Liver (tissue), 8 donors: ENCODE measurements at regions not wholly inside any gene's neighbourhood (a gene's known extent, or its start where the extent isn't known, plus 50 kb on each side); places are given as distances from the start of the nearest gene placed in this dataset.

Experiments used
- DNase-seq: peaks from one replicate; pipeline ENCODE4 v3.0.0-alpha.2; 2017; ENCODE audit warnings: low spot score
- H3K27ac ChIP-seq, 2 donors: one replicate each; pipeline ENCODE4 v1.7.0; 2013; ENCODE audit warnings: inconsistent platforms in 2 of 2, low read length in 2 of 2, control low read depth in 1 of 2, low read depth in 1 of 2, mild to moderate bottlenecking in 1 of 2
- H3K27me3 ChIP-seq, 4 donors: one replicate each; pipeline versions ENCODE4 v1.6.1 to v1.7.0; 2013; ENCODE audit warnings: low read length in 3 of 4, inconsistent platforms in 1 of 4, mild to moderate bottlenecking in 1 of 4, moderate library complexity in 1 of 4; ENCODE audit not compliant: control insufficient read depth in 4 of 4, insufficient read depth in 4 of 4
- H3K36me3 ChIP-seq, 4 donors: one replicate each; pipeline versions ENCODE4 v1.6.1 to v1.7.0; 2013; ENCODE audit warnings: low read length in 3 of 4, mild to moderate bottlenecking in 3 of 4, low read depth in 1 of 4, moderate library complexity in 1 of 4; ENCODE audit not compliant: control insufficient read depth in 4 of 4, insufficient read depth in 3 of 4
- H3K4me1 ChIP-seq, 4 donors: one replicate each; pipeline versions ENCODE4 v1.6.1 to v1.7.0; 2013; ENCODE audit warnings: low read length in 3 of 4, mild to moderate bottlenecking in 3 of 4, moderate library complexity in 1 of 4; ENCODE audit not compliant: control insufficient read depth in 4 of 4, insufficient read depth in 4 of 4
- H3K4me3 ChIP-seq, 3 donors: one replicate each; pipeline versions ENCODE4 v1.6.1 to v1.7.0; 2013; ENCODE audit warnings: low read length in 3 of 3, control low read depth in 1 of 3, low read depth in 1 of 3, mild to moderate bottlenecking in 1 of 3
- H3K9ac ChIP-seq, 2 donors: one replicate each; pipeline ENCODE4 v1.7.0; 2013; ENCODE audit warnings: low read length in 2 of 2, mild to moderate bottlenecking in 2 of 2, moderate library complexity in 2 of 2, control low read depth in 1 of 2, low read depth in 1 of 2
- H3K9me3 ChIP-seq, 4 donors: one replicate each; pipeline versions ENCODE4 v1.6.1 to v1.7.0; 2013; ENCODE audit warnings: low read length in 3 of 4; ENCODE audit not compliant: control insufficient read depth in 4 of 4
- EGR1 ChIP-seq, 2 donors: IDR thresholded peaks; 2 replicates each; pipeline ENCODE4 v1.6.1; 2016 to 2018; ENCODE audit warnings: antibody characterized with exemption in 2 of 2, low read depth in 2 of 2
- FOXA1 ChIP-seq: IDR thresholded peaks from 2 replicates; pipeline ENCODE4 v1.6.1; 2016; ENCODE audit warnings: antibody characterized with exemption
- FOXA2 ChIP-seq: IDR thresholded peaks from 2 replicates; pipeline ENCODE4 v1.6.1; 2016; ENCODE audit warnings: antibody characterized with exemption
- GABPA ChIP-seq, 2 donors: IDR thresholded peaks in 1 of 2; conservative IDR thresholded peaks in 1 of 2; 2 replicates each; pipeline ENCODE4 v1.6.1; 2016; ENCODE audit warnings: antibody characterized with exemption in 2 of 2, mild to moderate bottlenecking in 1 of 2, moderate library complexity in 1 of 2
- HNF4A ChIP-seq, 2 donors: conservative IDR thresholded peaks; 2 replicates each; pipeline ENCODE4 v1.6.1; 2016; ENCODE audit warnings: antibody characterized with exemption in 2 of 2, mild to moderate bottlenecking in 2 of 2
- HNF4G ChIP-seq: IDR thresholded peaks from 2 replicates; pipeline ENCODE4 v1.6.1; 2016; ENCODE audit warnings: antibody characterized with exemption
- NR2F2 ChIP-seq: IDR thresholded peaks from 2 replicates; pipeline ENCODE4 v1.6.1; 2016; ENCODE audit warnings: antibody characterized with exemption
- RAD21 ChIP-seq, 2 donors: IDR thresholded peaks; 2 replicates each; pipeline ENCODE4 v1.6.1; 2016; ENCODE audit warnings: antibody characterized with exemption in 2 of 2, mild to moderate bottlenecking in 2 of 2
- SP1 ChIP-seq: IDR thresholded peaks from 2 replicates; pipeline ENCODE4 v1.6.1; 2018; ENCODE audit warnings: antibody characterized with exemption, mild to moderate bottlenecking
- TAF1 ChIP-seq: conservative IDR thresholded peaks from 2 replicates; pipeline ENCODE4 v1.6.1; 2016; ENCODE audit warnings: antibody characterized with exemption, mild to moderate bottlenecking
- WGBS: extraction: QIAGEN DNeasy Blood & Tissue Kit; methylation state at CpG from one replicate; pipeline ENCODE4 v1.1.7; 2013; 5-methylcytosine and 5-hydroxymethylcytosine counted together
- TF ChIP-seq, protein P1 (sequence below): fragments of 150-350 bp; IDR thresholded peaks from 2 replicates; pipeline ENCODE4 v1.5.1; 2017; ENCODE audit warnings: improper control_type of control experiment, low read depth, low read length; ENCODE audit not compliant: missing input control
- TF ChIP-seq, protein P2 (sequence below): IDR thresholded peaks from 2 replicates; pipeline ENCODE4 v1.6.1; 2016; ENCODE audit warnings: antibody characterized with exemption
- TF ChIP-seq, protein P3 (sequence below): IDR thresholded peaks from 2 replicates; pipeline ENCODE4 v1.6.1; 2016; ENCODE audit warnings: antibody characterized with exemption
- donor health status: healthy.
- donor health status: healthy.
- donor health status: healthy.
- donor health status: healthy.
- donor health status: healthy.

GRCh38 chr1:170262276-170262939 is 116.6 kb downstream of the NTMT2 start:
- no peak for DNase-seq
- no peaks in the 10 kb centered on the region for H3K9me3 ChIP-seq
- H3K36me3 ChIP-seq = no peaks in the 10 kb centered on the region
- WGBS = 80% methylated on average over 2 of the region's 2 CpGs
- H3K4me1 ChIP-seq = peaks cover 0 to 3% (median under 1%) of the 10 kb centered on the region in 4 donors
- H3K9ac ChIP-seq = no peak overlapping the region
- no peaks in the 10 kb centered on the region for H3K27me3 ChIP-seq
- no peak overlapping the region for H3K4me3 ChIP-seq
- no peak for TF ChIP-seq HNF4A (conservative IDR thresholded peaks at IDR 0.05)
- TF ChIP-seq TAF1 = no peak
- H3K27ac ChIP-seq = no peak overlapping the region

- Histone ChIP-seq H3K9me3 (no peaks in the 10 kb centered on the region), H3K4me1 (peaks cover 0 to 3% (median under 1%) of the 10 kb centered on the region in 4 donors), H3K27ac (no peak overlapping the region), H3K36me3 (no peaks in the 10 kb centered on the region), H3K27me3 (no peaks in the 10 kb centered on the region), H3K4me3 (no peak overlapping the region), H3K9ac (no peak overlapping the region)
- TF ChIP-seq TAF1 (no peak), HNF4G (no peak), NR2F2 (no peak), FOXA1 (no peak), RAD21 (IDR thresholded peaks at IDR 0.05) (no peak)
- TF ChIP-seq, protein P1, sequence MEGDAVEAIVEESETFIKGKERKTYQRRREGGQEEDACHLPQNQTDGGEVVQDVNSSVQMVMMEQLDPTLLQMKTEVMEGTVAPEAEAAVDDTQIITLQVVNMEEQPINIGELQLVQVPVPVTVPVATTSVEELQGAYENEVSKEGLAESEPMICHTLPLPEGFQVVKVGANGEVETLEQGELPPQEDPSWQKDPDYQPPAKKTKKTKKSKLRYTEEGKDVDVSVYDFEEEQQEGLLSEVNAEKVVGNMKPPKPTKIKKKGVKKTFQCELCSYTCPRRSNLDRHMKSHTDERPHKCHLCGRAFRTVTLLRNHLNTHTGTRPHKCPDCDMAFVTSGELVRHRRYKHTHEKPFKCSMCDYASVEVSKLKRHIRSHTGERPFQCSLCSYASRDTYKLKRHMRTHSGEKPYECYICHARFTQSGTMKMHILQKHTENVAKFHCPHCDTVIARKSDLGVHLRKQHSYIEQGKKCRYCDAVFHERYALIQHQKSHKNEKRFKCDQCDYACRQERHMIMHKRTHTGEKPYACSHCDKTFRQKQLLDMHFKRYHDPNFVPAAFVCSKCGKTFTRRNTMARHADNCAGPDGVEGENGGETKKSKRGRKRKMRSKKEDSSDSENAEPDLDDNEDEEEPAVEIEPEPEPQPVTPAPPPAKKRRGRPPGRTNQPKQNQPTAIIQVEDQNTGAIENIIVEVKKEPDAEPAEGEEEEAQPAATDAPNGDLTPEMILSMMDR = no peak
- TF ChIP-seq, protein P2, sequence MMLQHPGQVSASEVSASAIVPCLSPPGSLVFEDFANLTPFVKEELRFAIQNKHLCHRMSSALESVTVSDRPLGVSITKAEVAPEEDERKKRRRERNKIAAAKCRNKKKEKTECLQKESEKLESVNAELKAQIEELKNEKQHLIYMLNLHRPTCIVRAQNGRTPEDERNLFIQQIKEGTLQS = no peak
- 47% methylated on average over 1 of the region's 1 CpG for WGBS
- DNase-seq = no peak
Measured at GRCh38 chr1:170265234-170265633, 119.5 kb downstream of the NTMT2 start.

GRCh38 chr1:170267317-170267716 is 121.6 kb downstream of the NTMT2 start:
- no peak overlapping the region for H3K4me3 ChIP-seq

More at GRCh38 chr1:170267317-170267716, 121.6 kb downstream of the NTMT2 start:
- DNase-seq = no peak
- Histone ChIP-seq H3K36me3 (no peaks in the 10 kb centered on the region), H3K4me1 (no peaks in the 10 kb centered on the region), H3K9me3 (no peaks in the 10 kb centered on the region), H3K27me3 (no peaks in the 10 kb centered on the region), H3K9ac (no peak overlapping the region), H3K27ac (no peak overlapping the region)
- TF ChIP-seq HNF4A (conservative IDR thresholded peaks at IDR 0.05) (no peak), HNF4G (no peak), SP1 (no peak), FOXA2 (no peak), NR2F2 (no peak), FOXA1 (no peak), EGR1 (IDR thresholded peaks at IDR 0.05; ENCODE audit: low read depth in 2 of 2) (no peak), TAF1 (no peak), GABPA (IDR thresholded peaks at IDR 0.05 in 1 of 2, conservative IDR thresholded peaks at IDR 0.05 in 1 of 2) (no peak)
- TF ChIP-seq, protein P3, sequence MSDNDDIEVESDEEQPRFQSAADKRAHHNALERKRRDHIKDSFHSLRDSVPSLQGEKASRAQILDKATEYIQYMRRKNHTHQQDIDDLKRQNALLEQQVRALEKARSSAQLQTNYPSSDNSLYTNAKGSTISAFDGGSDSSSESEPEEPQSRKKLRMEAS = no peak
- TF ChIP-seq, protein P2 = no peak
